OCI-LY3 (cell line): ENCODE measurements at regions not wholly inside any gene's neighbourhood (a gene's known extent, or its start where the extent isn't known, plus 50 kb on each side); places are given as distances from the start of the nearest gene placed in this dataset.

ENCODE experiments used
- EZH2phosphoT487 ChIP-seq: fragments of 200-600 bp; shearing (Covaris generic); IDR thresholded peaks from 2 replicates; pipeline ENCODE4 v1.6.1; 2018; ENCODE audit warnings: antibody characterized with exemption, mixed run types, low read depth
- TF ChIP-seq, protein P1 (sequence below): fragments of 200-600, 300-600 bp; sonication (generic); IDR thresholded peaks from 2 replicates; pipeline ENCODE4 v1.5.1; 2014; ENCODE audit warnings: antibody characterized with exemption, low read length, low read depth

DNA sequence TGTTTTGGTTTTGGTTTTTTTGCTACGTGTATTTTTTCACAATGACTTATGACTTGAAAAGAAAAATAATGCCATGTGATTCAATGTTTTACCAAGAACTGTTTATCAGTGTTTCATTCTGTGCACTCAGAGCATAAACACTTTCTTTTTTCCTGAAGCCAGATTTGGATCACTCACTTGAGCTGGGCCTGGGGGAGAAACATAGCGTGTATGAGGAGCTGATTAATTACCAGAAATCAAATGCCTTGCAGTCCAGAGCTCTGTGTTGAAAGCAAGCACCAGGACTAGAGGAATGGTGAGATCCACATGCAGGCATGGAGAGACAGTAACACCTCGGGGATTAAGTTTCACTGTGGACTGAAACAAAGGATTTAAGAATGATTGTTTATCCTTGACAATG, 642.1 kb upstream of the ADGRL2 start:
- TF ChIP-seq, protein P1, sequence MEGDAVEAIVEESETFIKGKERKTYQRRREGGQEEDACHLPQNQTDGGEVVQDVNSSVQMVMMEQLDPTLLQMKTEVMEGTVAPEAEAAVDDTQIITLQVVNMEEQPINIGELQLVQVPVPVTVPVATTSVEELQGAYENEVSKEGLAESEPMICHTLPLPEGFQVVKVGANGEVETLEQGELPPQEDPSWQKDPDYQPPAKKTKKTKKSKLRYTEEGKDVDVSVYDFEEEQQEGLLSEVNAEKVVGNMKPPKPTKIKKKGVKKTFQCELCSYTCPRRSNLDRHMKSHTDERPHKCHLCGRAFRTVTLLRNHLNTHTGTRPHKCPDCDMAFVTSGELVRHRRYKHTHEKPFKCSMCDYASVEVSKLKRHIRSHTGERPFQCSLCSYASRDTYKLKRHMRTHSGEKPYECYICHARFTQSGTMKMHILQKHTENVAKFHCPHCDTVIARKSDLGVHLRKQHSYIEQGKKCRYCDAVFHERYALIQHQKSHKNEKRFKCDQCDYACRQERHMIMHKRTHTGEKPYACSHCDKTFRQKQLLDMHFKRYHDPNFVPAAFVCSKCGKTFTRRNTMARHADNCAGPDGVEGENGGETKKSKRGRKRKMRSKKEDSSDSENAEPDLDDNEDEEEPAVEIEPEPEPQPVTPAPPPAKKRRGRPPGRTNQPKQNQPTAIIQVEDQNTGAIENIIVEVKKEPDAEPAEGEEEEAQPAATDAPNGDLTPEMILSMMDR, result no peak
- TF ChIP-seq EZH2phosphoT487, result no peak
